H1 (cell line): ENCODE measurements at regions not wholly inside any gene's neighbourhood (a gene's known extent, or its start where the extent isn't known, plus 50 kb on each side); places are given as distances from the start of the nearest gene placed in this dataset.

ENCODE experiments used
- CTCF ChIA-PET: fragments of 300-600 bp; sonication (Branson Sonifier 250); formaldehyde crosslinking; loops from one replicate; lab custom pipeline; 2021; ENCODE audit not compliant: partially characterized antibody; lab: Charles Lee
- POLR2A ChIA-PET: fragments of 300-600 bp; sonication (Branson Sonifier 250); formaldehyde crosslinking; loops from one replicate; lab custom pipeline; 2021; ENCODE audit warnings: inconsistent platforms; ENCODE audit not compliant: partially characterized antibody; lab: Charles Lee
- DNase-seq, 2 experiments: peaks; one replicate each; pipeline versions ENCODE4 v3.0.0 to v3.0.0-alpha.2; 2010 to 2022; ENCODE audit warnings: low spot score in 2 of 2, low read depth in 1 of 2, mixed read lengths in 1 of 2
- FAIRE-seq: peaks from 2 replicates; lab custom pipeline; 2011; peaks lifted over from hg19 to GRCh38; lab: Jason Lieb, UNC
- H2AFZ ChIP-seq: 2 replicates; pipeline ENCODE4 v1.8.1; 2012; ENCODE audit warnings: low read length, inconsistent platforms
- H2AK5ac ChIP-seq: 2 replicates; pipeline ENCODE4 v1.6.1; 2013; ENCODE audit warnings: low read depth, low read length
- H2BK120ac ChIP-seq: replicated peaks from 2 replicates; pipeline ENCODE3; 2013; ENCODE audit warnings: low read depth, low read length, inconsistent platforms
- H2BK12ac ChIP-seq: 2 replicates; pipeline ENCODE4 v1.6.1; 2013; ENCODE audit warnings: low read depth, low read length
- H2BK15ac ChIP-seq: 2 replicates; pipeline ENCODE4 v1.6.1; 2013; ENCODE audit warnings: low read length
- H2BK20ac ChIP-seq: 2 replicates; pipeline ENCODE4 v1.6.1; 2013; ENCODE audit warnings: low read length
- H2BK5ac ChIP-seq: 2 replicates; pipeline ENCODE4 v1.6.1; 2013; ENCODE audit warnings: low read depth, low read length
- H3K14ac ChIP-seq: 2 replicates; pipeline ENCODE4 v1.6.1; 2013; ENCODE audit warnings: inconsistent platforms; ENCODE audit not compliant: insufficient read length
- H3K18ac ChIP-seq: 2 replicates; pipeline ENCODE4 v1.6.1; 2013; ENCODE audit warnings: low read length; ENCODE audit errors: extremely low read depth
- H3K23ac ChIP-seq: 2 replicates; pipeline ENCODE4 v1.6.1; 2013; ENCODE audit warnings: inconsistent platforms; ENCODE audit not compliant: insufficient read length
- H3K23me2 ChIP-seq: 2 replicates; pipeline ENCODE4 v1.6.1; 2013; ENCODE audit warnings: low read depth, low read length
- H3K27ac ChIP-seq: 2 replicates; pipeline ENCODE4 v1.6.1; 2011; ENCODE audit warnings: low read depth, low read length, inconsistent platforms
- H3K27me3 ChIP-seq, 4 experiments: replicated peaks in 1 of 4; 1 replicate in 1 of 4; 2 replicates in 3 of 4; pipeline versions ENCODE4 v1.6.1 to v1.8.1; 2011 to 2013; ENCODE audit warnings: low read length in 3 of 4, mild to moderate bottlenecking in 3 of 4, inconsistent platforms in 2 of 4, mixed read lengths in 2 of 4, moderate library complexity in 1 of 4; ENCODE audit not compliant: control insufficient read depth in 3 of 4, insufficient read depth in 3 of 4; ENCODE audit errors: extremely low read depth in 1 of 4
- H3K36me3 ChIP-seq, 4 experiments: 2 replicates each; pipeline versions ENCODE4 v1.6.1 to v1.8.1; 2011 to 2013; ENCODE audit warnings: mild to moderate bottlenecking in 4 of 4, low read length in 3 of 4, moderate library complexity in 2 of 4, control low read depth in 1 of 4, inconsistent platforms in 1 of 4; ENCODE audit not compliant: insufficient read depth in 4 of 4, control insufficient read depth in 2 of 4
- H3K4ac ChIP-seq: replicated peaks from 2 replicates; pipeline ENCODE3; 2013; ENCODE audit warnings: low read length, low read depth, mixed read lengths, inconsistent platforms; ENCODE audit not compliant: insufficient read length
- H3K4me1 ChIP-seq, 4 experiments: replicated peaks in 1 of 4; 1 replicate in 1 of 4; 2 replicates in 3 of 4; pipeline versions ENCODE4 v1.6.1 to v1.8.1; 2011 to 2013; ENCODE audit warnings: low read length in 3 of 4, inconsistent platforms in 2 of 4, mixed read lengths in 1 of 4; ENCODE audit not compliant: insufficient read depth in 4 of 4, control insufficient read depth in 3 of 4
- H3K4me2 ChIP-seq, 2 experiments: 2 replicates each; pipeline versions ENCODE4 v1.6.1 to v1.8.1; 2011 to 2013; ENCODE audit warnings: low read depth in 2 of 2, low read length in 2 of 2, control low read depth in 1 of 2, inconsistent platforms in 1 of 2, mild to moderate bottlenecking in 1 of 2; ENCODE audit not compliant: insufficient read depth in 1 of 2
- H3K4me3 ChIP-seq, 4 experiments: fragments of 200-600, 300-600 bp in 1 of 4; sonication (generic), shearing (Covaris generic), sonication (Bioruptor Twin) in 1 of 4; 2 replicates each; pipeline versions ENCODE4 v1.5.1 to v1.8.1; 2011 to 2016; ENCODE audit warnings: low read length in 4 of 4, low read depth in 3 of 4, control low read depth in 2 of 4, inconsistent platforms in 2 of 4, mild to moderate bottlenecking in 2 of 4, mixed read lengths in 1 of 4, moderate library complexity in 1 of 4; ENCODE audit not compliant: insufficient read depth in 2 of 4; ENCODE audit errors: extremely low read depth in 1 of 4
- H3K56ac ChIP-seq: replicated peaks from 2 replicates; pipeline ENCODE3; 2013; ENCODE audit warnings: low read depth, mild to moderate bottlenecking, mixed read lengths, low read length, inconsistent platforms; ENCODE audit not compliant: insufficient read length
- H3K79me1 ChIP-seq: 2 replicates; pipeline ENCODE4 v1.6.1; 2013; ENCODE audit warnings: low read depth, low read length, control low read depth
- H3K79me2 ChIP-seq, 2 experiments: 2 replicates each; pipeline versions ENCODE4 v1.6.1 to v1.8.1; 2012 to 2013; ENCODE audit warnings: low read length in 2 of 2, mild to moderate bottlenecking in 2 of 2, inconsistent platforms in 1 of 2; ENCODE audit not compliant: insufficient read depth in 2 of 2, control insufficient read depth in 1 of 2
- H3K9ac ChIP-seq, 4 experiments: replicated peaks in 1 of 4; 1 replicate in 1 of 4; 2 replicates in 3 of 4; pipeline versions ENCODE4 v1.6.1 to v1.8.1; 2011 to 2013; ENCODE audit warnings: low read depth in 3 of 4, low read length in 3 of 4, control low read depth in 2 of 4, mild to moderate bottlenecking in 2 of 4, moderate library complexity in 2 of 4, inconsistent platforms in 1 of 4; ENCODE audit errors: extremely low read depth in 1 of 4
- H3K9me3 ChIP-seq, 2 experiments: 2 replicates each; pipeline versions ENCODE4 v1.6.1 to v1.8.1; 2012 to 2013; ENCODE audit warnings: mild to moderate bottlenecking in 2 of 2, moderate library complexity in 2 of 2, control low read depth in 1 of 2, inconsistent platforms in 1 of 2, low read depth in 1 of 2, low read length in 1 of 2, mixed read lengths in 1 of 2; ENCODE audit not compliant: insufficient read depth in 2 of 2
- H4K20me1 ChIP-seq, 2 experiments: replicated peaks in 1 of 2; 2 replicates each; pipeline versions ENCODE3 to v1.8.1; 2011 to 2013; ENCODE audit warnings: inconsistent platforms in 2 of 2, low read length in 2 of 2, mild to moderate bottlenecking in 1 of 2; ENCODE audit not compliant: insufficient read depth in 2 of 2, control insufficient read depth in 1 of 2
- H4K5ac ChIP-seq: 2 replicates; pipeline ENCODE4 v1.6.1; 2013; ENCODE audit warnings: low read length, low read depth, mixed read lengths, inconsistent platforms; ENCODE audit not compliant: insufficient read length
- H4K8ac ChIP-seq: 2 replicates; pipeline ENCODE4 v1.8.0; 2013; ENCODE audit warnings: mild to moderate bottlenecking, moderate library complexity, low read length, inconsistent platforms; ENCODE audit not compliant: insufficient read depth; ENCODE audit errors: extremely low read depth
- H4K91ac ChIP-seq: replicated peaks from 2 replicates; pipeline ENCODE3; 2013; ENCODE audit warnings: low read length, mixed read lengths, inconsistent platforms; ENCODE audit not compliant: insufficient read length
- WGBS, 2 experiments: shearing (Covaris generic) in 1 of 2; methylation state at CpG; one replicate each; pipeline versions ENCODE4 v1.1.6 to v1.1.7; 2013 to 2015; ENCODE audit warnings: low lambda C conversion rate in 2 of 2, mixed read lengths in 2 of 2, inconsistent platforms in 1 of 2, low coverage in 1 of 2, missing lambda C conversion rate in 1 of 2; ENCODE audit not compliant: insufficient replicate concordance in 2 of 2, insufficient coverage in 1 of 2, insufficient read length in 1 of 2; ENCODE audit errors: extremely low coverage in 1 of 2, missing lambda C conversion rate in 1 of 2; 5-methylcytosine and 5-hydroxymethylcytosine counted together
- TF ChIP-seq, protein P1 (sequence below): fragments of 300-600 bp; sonication (generic); IDR thresholded peaks from 2 replicates; pipeline ENCODE4 v1.7.1; 2012; ENCODE audit warnings: low read length, moderate library complexity, mild to moderate bottlenecking, inconsistent platforms; ENCODE audit not compliant: insufficient replicate concordance

- CTCF ChIA-PET, result no interaction called here
- WGBS, 2 experiments, result 83% methylated on average over 1 of the region's 1 CpG; no CpG with 5 or more reads in 1 of the 2 experiments
- DNase-seq (no peak), FAIRE-seq (no peak)
- Histone ChIP-seq H3K4ac (no peak overlapping the region), H3K4me3 (no peak overlapping the region), H2BK12ac (no peak overlapping the region), H3K18ac (no peak overlapping the region), H3K9me3 (no peaks in the 10 kb centered on the region), H3K23me2 (no peaks in the 10 kb centered on the region), H2AK5ac (no peak overlapping the region), H3K36me3 (no peaks in the 10 kb centered on the region), H4K91ac (no peak overlapping the region), H2BK120ac (no peak overlapping the region), H2BK20ac (no peak overlapping the region), H4K5ac (no peak overlapping the region), H4K20me1 (no peaks in the 10 kb centered on the region), H3K23ac (no peak overlapping the region), H3K79me2 (no peaks in the 10 kb centered on the region), H3K14ac (no peak overlapping the region), H4K8ac (no peak overlapping the region), H3K27me3 (no peaks in the 10 kb centered on the region), H3K9ac (no peak overlapping the region), H3K79me1 (no peaks in the 10 kb centered on the region), H3K56ac (no peak overlapping the region), H2AFZ (no peak overlapping the region), H3K4me2 (no peak overlapping the region), H3K27ac (no peak overlapping the region), H2BK5ac (no peak overlapping the region), H3K4me1 (no peaks in the 10 kb centered on the region), H2BK15ac (no peak overlapping the region)
- POLR2A ChIA-PET, result no interaction called here
- TF ChIP-seq, protein P1, sequence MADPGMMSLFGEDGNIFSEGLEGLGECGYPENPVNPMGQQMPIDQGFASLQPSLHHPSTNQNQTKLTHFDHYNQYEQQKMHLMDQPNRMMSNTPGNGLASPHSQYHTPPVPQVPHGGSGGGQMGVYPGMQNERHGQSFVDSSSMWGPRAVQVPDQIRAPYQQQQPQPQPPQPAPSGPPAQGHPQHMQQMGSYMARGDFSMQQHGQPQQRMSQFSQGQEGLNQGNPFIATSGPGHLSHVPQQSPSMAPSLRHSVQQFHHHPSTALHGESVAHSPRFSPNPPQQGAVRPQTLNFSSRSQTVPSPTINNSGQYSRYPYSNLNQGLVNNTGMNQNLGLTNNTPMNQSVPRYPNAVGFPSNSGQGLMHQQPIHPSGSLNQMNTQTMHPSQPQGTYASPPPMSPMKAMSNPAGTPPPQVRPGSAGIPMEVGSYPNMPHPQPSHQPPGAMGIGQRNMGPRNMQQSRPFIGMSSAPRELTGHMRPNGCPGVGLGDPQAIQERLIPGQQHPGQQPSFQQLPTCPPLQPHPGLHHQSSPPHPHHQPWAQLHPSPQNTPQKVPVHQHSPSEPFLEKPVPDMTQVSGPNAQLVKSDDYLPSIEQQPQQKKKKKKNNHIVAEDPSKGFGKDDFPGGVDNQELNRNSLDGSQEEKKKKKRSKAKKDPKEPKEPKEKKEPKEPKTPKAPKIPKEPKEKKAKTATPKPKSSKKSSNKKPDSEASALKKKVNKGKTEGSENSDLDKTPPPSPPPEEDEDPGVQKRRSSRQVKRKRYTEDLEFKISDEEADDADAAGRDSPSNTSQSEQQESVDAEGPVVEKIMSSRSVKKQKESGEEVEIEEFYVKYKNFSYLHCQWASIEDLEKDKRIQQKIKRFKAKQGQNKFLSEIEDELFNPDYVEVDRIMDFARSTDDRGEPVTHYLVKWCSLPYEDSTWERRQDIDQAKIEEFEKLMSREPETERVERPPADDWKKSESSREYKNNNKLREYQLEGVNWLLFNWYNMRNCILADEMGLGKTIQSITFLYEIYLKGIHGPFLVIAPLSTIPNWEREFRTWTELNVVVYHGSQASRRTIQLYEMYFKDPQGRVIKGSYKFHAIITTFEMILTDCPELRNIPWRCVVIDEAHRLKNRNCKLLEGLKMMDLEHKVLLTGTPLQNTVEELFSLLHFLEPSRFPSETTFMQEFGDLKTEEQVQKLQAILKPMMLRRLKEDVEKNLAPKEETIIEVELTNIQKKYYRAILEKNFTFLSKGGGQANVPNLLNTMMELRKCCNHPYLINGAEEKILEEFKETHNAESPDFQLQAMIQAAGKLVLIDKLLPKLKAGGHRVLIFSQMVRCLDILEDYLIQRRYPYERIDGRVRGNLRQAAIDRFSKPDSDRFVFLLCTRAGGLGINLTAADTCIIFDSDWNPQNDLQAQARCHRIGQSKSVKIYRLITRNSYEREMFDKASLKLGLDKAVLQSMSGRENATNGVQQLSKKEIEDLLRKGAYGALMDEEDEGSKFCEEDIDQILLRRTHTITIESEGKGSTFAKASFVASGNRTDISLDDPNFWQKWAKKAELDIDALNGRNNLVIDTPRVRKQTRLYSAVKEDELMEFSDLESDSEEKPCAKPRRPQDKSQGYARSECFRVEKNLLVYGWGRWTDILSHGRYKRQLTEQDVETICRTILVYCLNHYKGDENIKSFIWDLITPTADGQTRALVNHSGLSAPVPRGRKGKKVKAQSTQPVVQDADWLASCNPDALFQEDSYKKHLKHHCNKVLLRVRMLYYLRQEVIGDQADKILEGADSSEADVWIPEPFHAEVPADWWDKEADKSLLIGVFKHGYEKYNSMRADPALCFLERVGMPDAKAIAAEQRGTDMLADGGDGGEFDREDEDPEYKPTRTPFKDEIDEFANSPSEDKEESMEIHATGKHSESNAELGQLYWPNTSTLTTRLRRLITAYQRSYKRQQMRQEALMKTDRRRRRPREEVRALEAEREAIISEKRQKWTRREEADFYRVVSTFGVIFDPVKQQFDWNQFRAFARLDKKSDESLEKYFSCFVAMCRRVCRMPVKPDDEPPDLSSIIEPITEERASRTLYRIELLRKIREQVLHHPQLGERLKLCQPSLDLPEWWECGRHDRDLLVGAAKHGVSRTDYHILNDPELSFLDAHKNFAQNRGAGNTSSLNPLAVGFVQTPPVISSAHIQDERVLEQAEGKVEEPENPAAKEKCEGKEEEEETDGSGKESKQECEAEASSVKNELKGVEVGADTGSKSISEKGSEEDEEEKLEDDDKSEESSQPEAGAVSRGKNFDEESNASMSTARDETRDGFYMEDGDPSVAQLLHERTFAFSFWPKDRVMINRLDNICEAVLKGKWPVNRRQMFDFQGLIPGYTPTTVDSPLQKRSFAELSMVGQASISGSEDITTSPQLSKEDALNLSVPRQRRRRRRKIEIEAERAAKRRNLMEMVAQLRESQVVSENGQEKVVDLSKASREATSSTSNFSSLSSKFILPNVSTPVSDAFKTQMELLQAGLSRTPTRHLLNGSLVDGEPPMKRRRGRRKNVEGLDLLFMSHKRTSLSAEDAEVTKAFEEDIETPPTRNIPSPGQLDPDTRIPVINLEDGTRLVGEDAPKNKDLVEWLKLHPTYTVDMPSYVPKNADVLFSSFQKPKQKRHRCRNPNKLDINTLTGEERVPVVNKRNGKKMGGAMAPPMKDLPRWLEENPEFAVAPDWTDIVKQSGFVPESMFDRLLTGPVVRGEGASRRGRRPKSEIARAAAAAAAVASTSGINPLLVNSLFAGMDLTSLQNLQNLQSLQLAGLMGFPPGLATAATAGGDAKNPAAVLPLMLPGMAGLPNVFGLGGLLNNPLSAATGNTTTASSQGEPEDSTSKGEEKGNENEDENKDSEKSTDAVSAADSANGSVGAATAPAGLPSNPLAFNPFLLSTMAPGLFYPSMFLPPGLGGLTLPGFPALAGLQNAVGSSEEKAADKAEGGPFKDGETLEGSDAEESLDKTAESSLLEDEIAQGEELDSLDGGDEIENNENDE, result no peak
These were observed 505.7 kb upstream of the ARRDC3 start for GRCh38 chr5:91888810-91889209.
